ENCODE measurements at regions not wholly inside any gene's neighbourhood (a gene's known extent, or its start where the extent isn't known, plus 50 kb on each side); places are given as distances from the start of the nearest gene placed in this dataset.
"Not testable (repeated sequence)": the region's sequence is repeated elsewhere in the genome, so short reads cannot be mapped to it uniquely, and the experiment has no call there.

DNA sequence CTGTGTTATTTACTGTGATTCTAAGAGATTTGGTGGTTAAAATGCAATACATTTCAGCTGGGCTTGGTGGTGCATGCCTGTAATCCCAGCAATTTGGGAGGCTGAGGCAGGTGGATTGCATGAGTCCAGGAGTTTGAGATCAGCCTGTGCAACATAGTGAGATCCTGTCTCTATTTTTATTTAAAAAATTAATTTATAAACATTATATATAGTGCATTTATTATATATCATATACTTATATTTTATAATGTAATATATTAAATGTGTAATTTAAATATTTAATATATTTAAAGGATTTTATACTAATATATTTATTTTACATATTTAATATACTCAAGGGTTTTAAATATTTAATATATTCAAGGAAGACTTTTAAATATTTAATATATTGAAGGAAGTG, 402.8 kb upstream of the PCDH15 start:
- peaks cover 11 to 12% of the 10 kb centered on the region in 2 donors for H3K9me3 Mint-ChIP-seq
- ATAC-seq (replicated peaks in 1 of 2) (no peak), DNase-seq (no peak)
- H3K36me3 Mint-ChIP-seq (ENCODE audit: insufficient read depth in 2 of 2) = no peaks in the 10 kb centered on the region
- no peak overlapping the region for H3K27ac Mint-ChIP-seq
- no peak overlapping the region for H3K4me3 Mint-ChIP-seq
- no peaks in the 10 kb centered on the region for H3K4me1 Mint-ChIP-seq (ENCODE audit: low read depth)
- no peaks in the 10 kb centered on the region for H3K27me3 Mint-ChIP-seq (ENCODE audit: low read depth)

DNA sequence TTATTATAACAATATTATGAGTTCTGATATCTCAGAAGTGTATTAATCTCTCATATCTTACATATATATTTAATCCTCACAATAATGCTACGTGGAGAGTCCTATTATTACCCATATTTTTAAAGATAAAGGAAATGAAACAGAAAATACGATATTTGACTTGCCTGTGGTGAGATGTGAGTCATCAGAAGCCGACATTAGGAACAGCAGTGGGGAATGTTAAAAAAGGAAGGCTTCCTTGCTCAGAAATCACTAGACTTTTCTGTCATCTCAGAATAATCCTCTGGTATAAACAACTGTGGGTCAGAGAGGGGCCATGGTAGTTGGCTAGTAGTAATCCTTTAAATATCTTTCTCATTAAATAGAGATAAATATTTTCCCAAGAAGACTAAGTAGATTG, 402.3 kb upstream of the PCDH15 start:
- H3K36me3 Mint-ChIP-seq (ENCODE audit: insufficient read depth in 2 of 2) = peaks cover 1% of the 10 kb centered on the region in 2 donors

DNA sequence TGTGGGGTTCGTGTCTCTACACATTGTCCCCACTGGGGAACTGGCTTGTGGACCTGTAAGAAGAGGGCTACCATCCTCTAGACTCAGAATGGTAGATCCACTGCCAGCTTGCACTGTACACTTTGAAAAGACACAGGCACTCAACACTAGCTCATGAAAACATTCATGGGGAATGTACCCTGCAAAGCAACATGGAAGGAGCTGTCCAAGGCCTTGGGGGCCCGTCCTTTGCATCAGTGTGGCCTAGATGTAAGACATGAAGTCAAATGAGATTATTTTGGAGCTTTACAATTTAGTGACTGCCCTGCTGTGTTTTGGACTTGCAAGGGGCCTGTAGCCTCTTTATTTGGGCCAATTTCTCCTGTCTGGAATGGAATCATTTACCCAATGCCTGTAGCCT, 399.0 kb upstream of the PCDH15 start:
- Mint-ChIP-seq H3K27ac (no peak overlapping the region), H3K36me3 (ENCODE audit: insufficient read depth in 2 of 2) (peaks cover 1% of the 10 kb centered on the region in 2 donors), H3K9me3 (peaks cover 13 to 16% of the 10 kb centered on the region in 2 donors), H3K4me1 (ENCODE audit: low read depth) (no peaks in the 10 kb centered on the region), H3K4me3 (no peak overlapping the region), H3K27me3 (ENCODE audit: low read depth) (no peaks in the 10 kb centered on the region)
- ATAC-seq (replicated peaks in 1 of 2) = no peak
- no peak for DNase-seq

More for the DNA sequence above, 402.3 kb upstream of the PCDH15 start:
- no peak overlapping the region for H3K4me3 Mint-ChIP-seq
- peaks cover 13 to 14% of the 10 kb centered on the region in 2 donors for H3K9me3 Mint-ChIP-seq
- DNase-seq = no peak
- no peak for ATAC-seq (replicated peaks in 1 of 2)
- no peaks in the 10 kb centered on the region for H3K4me1 Mint-ChIP-seq (ENCODE audit: low read depth)
- H3K27me3 Mint-ChIP-seq (ENCODE audit: low read depth) = no peaks in the 10 kb centered on the region
- no peak overlapping the region for H3K27ac Mint-ChIP-seq

DNA sequence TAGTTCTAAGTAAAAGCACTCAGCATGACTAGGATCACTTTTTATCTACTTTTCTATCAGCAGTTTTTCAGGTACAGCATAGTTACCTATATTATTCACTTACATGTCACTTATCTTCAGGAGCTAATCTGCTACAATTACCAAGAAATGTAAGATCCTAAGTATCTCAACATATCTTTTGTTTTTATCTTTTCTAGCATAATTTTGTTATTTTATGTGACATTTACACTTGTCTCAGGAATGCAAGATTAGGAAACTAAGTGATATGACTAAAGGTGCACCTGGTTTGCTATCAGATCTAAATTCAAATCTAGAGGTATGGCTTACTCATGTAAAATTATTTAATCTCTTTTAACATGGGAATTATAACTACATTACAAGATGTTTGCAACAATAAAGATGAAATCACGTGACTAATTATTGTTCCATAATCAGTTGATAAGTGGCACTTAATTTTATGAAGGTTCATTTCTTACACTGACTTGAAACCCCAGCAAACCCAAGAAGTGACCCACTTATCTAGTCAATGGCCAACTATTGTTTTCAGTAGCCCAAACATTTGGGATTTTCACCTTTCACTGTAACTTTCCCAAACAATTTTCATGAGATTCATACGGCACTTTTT, 390.3 kb upstream of the PCDH15 start:
- ATAC-seq (replicated peaks in 1 of 2) = no peak
- DNase-seq = no peak
- H3K36me3 Mint-ChIP-seq (ENCODE audit: insufficient read depth in 2 of 2) = no peaks in the 10 kb centered on the region
- no peaks in the 10 kb centered on the region for H3K27me3 Mint-ChIP-seq (ENCODE audit: low read depth)
- no peaks in the 10 kb centered on the region for H3K4me1 Mint-ChIP-seq (ENCODE audit: low read depth)
- H3K9me3 Mint-ChIP-seq = peaks cover 0 to 10% of the 10 kb centered on the region in 2 donors
- no peak overlapping the region for H3K4me3 Mint-ChIP-seq
- H3K27ac Mint-ChIP-seq = no peak overlapping the region

DNA sequence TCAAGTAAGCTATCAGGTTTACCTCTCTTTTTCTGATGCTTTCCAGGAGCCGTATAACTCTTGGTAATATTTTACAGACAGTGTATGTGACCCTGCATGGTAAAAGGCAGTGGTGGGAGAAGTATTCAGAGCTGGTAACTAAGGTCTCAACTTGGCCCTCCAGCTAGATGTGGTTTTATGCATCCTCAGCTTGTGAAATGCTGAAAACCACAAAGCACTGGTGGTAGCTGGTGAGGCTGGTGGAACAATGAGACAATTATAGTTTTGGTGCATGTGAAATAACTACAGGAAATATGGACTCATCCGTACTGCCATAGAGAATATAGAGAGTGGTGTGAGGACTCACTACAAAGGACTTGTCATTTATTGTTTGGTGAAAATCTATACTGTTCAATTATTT, 383.0 kb upstream of the PCDH15 start:
- H3K27ac Mint-ChIP-seq = no peak overlapping the region
- no peak overlapping the region for H3K4me3 Mint-ChIP-seq
- no peaks in the 10 kb centered on the region for H3K4me1 Mint-ChIP-seq (ENCODE audit: low read depth)
- H3K36me3 Mint-ChIP-seq (ENCODE audit: insufficient read depth in 2 of 2) = no peaks in the 10 kb centered on the region
- no peak for DNase-seq
- H3K9me3 Mint-ChIP-seq = peaks cover 2 to 11% of the 10 kb centered on the region in 2 donors
- no peaks in the 10 kb centered on the region for H3K27me3 Mint-ChIP-seq (ENCODE audit: low read depth)
- no peak for ATAC-seq (replicated peaks in 1 of 2)

DNA sequence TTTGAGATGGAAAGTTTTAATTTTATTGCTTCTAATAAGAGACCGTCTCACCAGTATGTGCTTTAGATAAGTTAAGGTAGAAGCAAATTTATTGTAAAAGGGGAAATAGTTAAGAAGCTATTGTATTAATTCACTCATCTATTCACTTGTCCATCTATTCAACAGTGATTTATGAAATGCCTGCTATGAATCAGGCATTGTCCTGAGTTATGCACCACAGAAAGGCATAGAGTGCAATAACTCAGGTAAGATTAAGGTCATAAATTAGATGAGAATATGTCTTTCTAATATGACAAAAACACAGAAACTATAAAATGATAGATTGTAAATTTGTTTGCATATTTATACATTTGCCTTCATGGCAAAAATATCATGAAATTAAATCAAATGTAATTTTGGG, 379.3 kb upstream of the PCDH15 start:
- Mint-ChIP-seq H3K9me3 (peaks cover 2 to 7% of the 10 kb centered on the region in 2 donors), H3K27me3 (ENCODE audit: low read depth) (no peaks in the 10 kb centered on the region), H3K27ac (no peak overlapping the region), H3K4me3 (no peak overlapping the region), H3K4me1 (ENCODE audit: low read depth) (no peaks in the 10 kb centered on the region), H3K36me3 (ENCODE audit: insufficient read depth in 2 of 2) (no peaks in the 10 kb centered on the region)
- no peak for ATAC-seq (replicated peaks in 1 of 2)
- DNase-seq = no peak

DNA sequence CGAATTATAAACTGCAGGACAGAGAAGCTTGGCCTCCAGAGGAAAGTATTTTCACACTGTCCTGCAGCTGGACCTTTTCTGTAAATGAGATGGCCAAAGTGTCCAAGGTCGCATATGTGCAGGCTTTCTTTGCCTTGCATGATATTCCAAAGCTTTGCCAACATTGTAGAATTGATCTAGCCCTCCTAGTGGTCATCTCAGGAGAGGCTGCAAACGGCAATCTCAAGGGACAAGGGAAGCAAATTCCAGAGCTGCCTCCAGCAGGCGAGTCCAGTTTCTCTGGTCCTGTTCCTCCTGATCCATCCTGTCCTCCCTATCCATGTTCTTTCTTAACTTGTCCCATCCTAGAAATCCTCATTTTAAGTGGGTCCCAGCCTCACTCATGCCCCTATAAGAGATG, 373.4 kb upstream of the PCDH15 start:
- ATAC-seq (replicated peaks in 1 of 2) (no peak), DNase-seq (no peak)
- H3K9me3 Mint-ChIP-seq = peaks cover 0 to 5% of the 10 kb centered on the region in 2 donors
- H3K36me3 Mint-ChIP-seq (ENCODE audit: insufficient read depth in 2 of 2) = no peaks in the 10 kb centered on the region
- no peaks in the 10 kb centered on the region for H3K4me1 Mint-ChIP-seq (ENCODE audit: low read depth)
- H3K27me3 Mint-ChIP-seq (ENCODE audit: low read depth) = no peaks in the 10 kb centered on the region
- no peak overlapping the region for H3K27ac Mint-ChIP-seq
- no peak overlapping the region for H3K4me3 Mint-ChIP-seq

DNA sequence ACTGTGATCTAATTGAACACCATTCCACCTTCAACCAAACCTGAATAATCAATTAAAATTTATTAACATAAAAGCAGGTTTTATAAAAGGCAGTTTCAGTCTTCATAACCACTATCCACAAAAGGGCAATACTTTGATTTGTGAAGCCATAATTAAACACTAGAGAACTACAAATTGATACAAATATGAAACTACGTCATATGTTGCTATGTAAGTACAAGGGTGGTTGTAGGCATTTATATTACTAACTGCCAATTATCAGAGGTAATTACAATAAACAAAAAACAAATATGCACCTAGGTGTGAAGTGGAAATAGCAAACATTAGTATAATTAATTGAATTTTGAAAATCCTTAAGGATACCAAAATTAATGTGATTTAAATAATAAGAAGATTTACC, 368.5 kb upstream of the PCDH15 start:
- H3K36me3 Mint-ChIP-seq (ENCODE audit: insufficient read depth in 2 of 2) = no peaks in the 10 kb centered on the region
- no peak overlapping the region for H3K27ac Mint-ChIP-seq
- H3K4me3 Mint-ChIP-seq = no peak overlapping the region

DNA sequence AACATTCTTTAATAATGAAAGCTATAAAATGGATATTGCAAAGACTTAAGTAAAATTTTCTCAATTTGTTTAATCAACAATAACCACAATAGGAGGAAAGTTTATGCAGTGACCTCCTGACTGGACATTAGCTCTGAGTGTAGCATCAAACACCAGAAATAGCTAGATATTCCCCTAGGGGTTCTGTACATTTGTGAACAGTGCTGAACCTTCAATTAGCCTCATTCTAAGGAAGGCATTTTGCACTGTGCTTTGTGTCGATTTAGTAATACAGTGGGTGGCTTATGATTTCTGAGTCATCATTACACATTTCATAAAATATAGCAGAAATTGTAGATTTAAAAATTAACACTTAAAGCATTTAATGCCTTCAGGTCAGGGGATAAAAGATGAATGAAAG, 367.3 kb upstream of the PCDH15 start:
- H3K27ac Mint-ChIP-seq = no peak overlapping the region
- H3K4me1 Mint-ChIP-seq (ENCODE audit: low read depth) = no peaks in the 10 kb centered on the region
- no peak for DNase-seq
- H3K9me3 Mint-ChIP-seq = peaks cover 0 to 3% of the 10 kb centered on the region in 2 donors
- no peaks in the 10 kb centered on the region for H3K36me3 Mint-ChIP-seq (ENCODE audit: insufficient read depth in 2 of 2)
- no peak for ATAC-seq (replicated peaks in 1 of 2)
- H3K27me3 Mint-ChIP-seq (ENCODE audit: low read depth) = no peaks in the 10 kb centered on the region
- no peak overlapping the region for H3K4me3 Mint-ChIP-seq

More for the DNA sequence above, 368.5 kb upstream of the PCDH15 start:
- Mint-ChIP-seq H3K27me3 (ENCODE audit: low read depth) (no peaks in the 10 kb centered on the region), H3K4me1 (ENCODE audit: low read depth) (no peaks in the 10 kb centered on the region), H3K9me3 (peaks cover 0 to 3% of the 10 kb centered on the region in 2 donors)
- ATAC-seq (replicated peaks in 1 of 2) = no peak
- no peak for DNase-seq

DNA sequence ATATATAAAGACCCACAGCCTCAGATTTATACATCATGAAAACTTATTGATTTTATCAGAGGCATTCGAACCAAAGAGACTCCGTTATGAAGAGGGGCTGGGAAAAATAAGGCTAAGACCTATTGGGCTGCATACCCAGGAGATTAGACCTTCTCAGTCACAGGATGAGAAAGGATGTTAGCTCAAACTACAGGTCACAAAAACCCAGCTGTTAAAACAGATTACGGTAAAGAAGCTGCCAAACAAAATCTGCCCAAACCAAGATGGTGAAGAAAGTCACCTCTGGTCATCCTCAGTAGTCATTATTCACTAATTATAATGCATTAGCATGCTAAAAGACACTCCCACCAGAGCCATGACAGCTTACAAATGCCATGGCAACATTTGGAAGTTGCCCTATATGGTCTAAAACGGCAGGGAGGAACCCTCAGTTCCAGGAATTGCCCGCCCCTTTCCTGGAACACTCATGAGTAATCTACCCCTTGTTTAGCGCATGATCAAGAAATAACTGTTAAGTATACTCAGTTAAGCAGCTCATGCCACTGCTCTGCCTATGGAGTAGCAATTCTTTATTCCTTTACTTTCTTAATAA, 362.5 kb upstream of the PCDH15 start:
- DNase-seq = no peak
- no peak overlapping the region for H3K4me3 Mint-ChIP-seq
- no peaks in the 10 kb centered on the region for H3K36me3 Mint-ChIP-seq (ENCODE audit: insufficient read depth in 2 of 2)
- ATAC-seq (replicated peaks in 1 of 2) = no peak
- no peak overlapping the region for H3K27ac Mint-ChIP-seq
- no peaks in the 10 kb centered on the region for H3K27me3 Mint-ChIP-seq (ENCODE audit: low read depth)
- H3K9me3 Mint-ChIP-seq = peaks cover 0 to 5% of the 10 kb centered on the region in 2 donors
- H3K4me1 Mint-ChIP-seq (ENCODE audit: low read depth) = no peaks in the 10 kb centered on the region

DNA sequence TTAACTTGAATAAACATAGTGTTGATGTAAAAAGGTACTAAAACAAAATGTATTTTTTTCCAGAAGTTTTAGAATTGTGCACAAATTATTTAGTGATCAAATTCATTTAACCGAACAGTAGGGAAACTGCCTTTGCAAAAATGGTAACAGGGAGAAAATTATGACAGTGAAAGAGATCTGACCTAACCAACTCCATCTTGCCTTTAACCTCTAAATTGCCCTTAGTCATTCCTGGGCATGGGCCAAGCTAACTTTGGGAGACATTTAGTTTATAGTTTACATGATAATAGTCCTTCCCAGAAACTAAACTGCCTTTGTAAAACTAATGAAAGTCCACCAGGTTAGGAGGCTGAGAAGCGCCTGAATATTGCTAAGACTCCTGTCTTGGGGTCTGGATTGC, 361.3 kb upstream of the PCDH15 start:
- not testable (repeated sequence) for H3K9me3 Mint-ChIP-seq; DNase-seq; ATAC-seq (replicated peaks in 1 of 2); H3K36me3 Mint-ChIP-seq (ENCODE audit: insufficient read depth in 2 of 2); H3K27me3 Mint-ChIP-seq (ENCODE audit: low read depth); H3K27ac Mint-ChIP-seq; H3K4me1 Mint-ChIP-seq (ENCODE audit: low read depth); H3K4me3 Mint-ChIP-seq

DNA sequence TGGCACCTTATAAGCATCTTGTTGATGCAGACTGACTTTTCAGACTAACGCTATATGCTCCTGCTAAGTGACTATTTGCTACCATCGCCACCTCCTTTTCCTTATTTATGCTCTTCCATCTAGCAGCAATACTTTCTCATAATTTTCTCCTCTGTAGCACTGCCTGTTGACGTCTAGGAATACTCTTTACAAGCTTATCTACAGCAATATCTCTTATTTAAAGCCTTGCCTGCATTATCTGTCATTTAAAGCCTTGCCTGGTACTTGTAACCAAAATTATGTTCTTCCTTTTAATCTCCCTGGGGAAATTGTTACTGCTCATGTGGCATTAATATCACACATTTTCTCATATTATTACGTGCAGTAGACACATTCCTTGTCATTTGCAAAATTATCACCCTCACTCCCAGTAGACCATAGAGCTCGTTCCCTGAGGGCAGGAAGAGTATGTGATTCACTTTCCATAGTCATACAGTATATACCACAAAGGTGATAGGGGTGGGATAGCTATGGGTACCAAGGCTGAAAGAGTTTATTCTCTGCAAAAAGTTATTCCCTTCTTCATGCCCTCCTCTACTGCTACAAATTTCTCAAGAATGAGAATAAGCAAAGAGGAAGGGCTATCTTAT, 359.7 kb upstream of the PCDH15 start:
- Mint-ChIP-seq H3K36me3 (ENCODE audit: insufficient read depth in 2 of 2) (no peaks in the 10 kb centered on the region), H3K4me1 (ENCODE audit: low read depth) (no peaks in the 10 kb centered on the region), H3K9me3 (peaks cover 4 to 5% of the 10 kb centered on the region in 2 donors), H3K4me3 (no peak overlapping the region), H3K27me3 (ENCODE audit: low read depth) (no peaks in the 10 kb centered on the region), H3K27ac (no peak overlapping the region)
- DNase-seq = no peak
- ATAC-seq (replicated peaks in 1 of 2) = no peak

DNA sequence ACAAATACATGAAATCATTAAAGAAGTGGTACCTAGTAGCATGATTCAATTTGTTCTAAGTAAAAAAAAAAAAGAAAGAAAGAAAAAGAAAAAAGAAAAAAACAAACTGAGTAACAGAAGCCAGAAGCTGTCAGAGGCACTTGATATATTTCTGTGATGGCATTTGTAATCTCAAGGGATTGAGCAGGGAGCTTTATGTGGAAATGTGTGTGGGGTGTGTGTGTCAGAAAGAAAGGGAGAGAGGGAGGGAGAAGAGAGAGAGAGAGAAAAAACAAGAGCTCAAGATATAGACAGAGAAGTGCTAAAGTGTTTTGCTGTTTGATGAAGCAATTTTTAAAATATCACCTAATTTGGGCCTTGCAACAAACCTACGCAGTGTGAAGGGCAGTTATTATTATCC, 357.6 kb upstream of the PCDH15 start:
- no peaks in the 10 kb centered on the region for H3K4me1 Mint-ChIP-seq (ENCODE audit: low read depth)
- no peak for DNase-seq
- H3K27me3 Mint-ChIP-seq (ENCODE audit: low read depth) = no peaks in the 10 kb centered on the region
- no peak for ATAC-seq (replicated peaks in 1 of 2)
- peaks cover 5 to 7% of the 10 kb centered on the region in 2 donors for H3K9me3 Mint-ChIP-seq
- no peak overlapping the region for H3K4me3 Mint-ChIP-seq
- H3K27ac Mint-ChIP-seq = no peak overlapping the region
- no peaks in the 10 kb centered on the region for H3K36me3 Mint-ChIP-seq (ENCODE audit: insufficient read depth in 2 of 2)

DNA sequence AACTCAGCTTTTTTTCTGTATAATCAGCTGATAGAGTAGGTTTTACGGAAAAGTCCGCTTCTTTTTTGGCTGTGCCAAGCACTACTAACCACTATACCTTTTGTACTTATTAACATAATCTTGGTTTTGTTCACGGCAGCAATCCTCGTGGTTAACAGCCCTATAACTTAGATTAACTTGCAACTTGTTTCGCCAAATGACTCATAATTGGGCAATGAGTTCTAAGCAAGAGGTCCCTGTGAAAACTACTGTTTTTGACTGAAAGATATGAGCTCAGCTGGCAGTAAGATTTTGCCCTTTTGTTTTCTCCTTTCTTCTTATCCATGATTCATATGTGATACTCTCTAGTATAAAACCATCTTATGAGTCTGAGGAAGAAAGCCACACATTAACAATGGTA, 345.0 kb upstream of the PCDH15 start:
- DNase-seq (no peak), ATAC-seq (replicated peaks in 1 of 2) (no peak)
- Mint-ChIP-seq H3K36me3 (ENCODE audit: insufficient read depth in 2 of 2) (no peaks in the 10 kb centered on the region), H3K27ac (no peak overlapping the region), H3K9me3 (peaks cover 2 to 3% of the 10 kb centered on the region in 2 donors), H3K27me3 (ENCODE audit: low read depth) (no peaks in the 10 kb centered on the region), H3K4me3 (no peak overlapping the region), H3K4me1 (ENCODE audit: low read depth) (no peaks in the 10 kb centered on the region)

All from activated T-cell treated with anti-CD3 and anti-CD28 coated beads, Interleukin-2, amount 50 U/mL, for 72 hours (primary cell).